ENCODE measurements at regions not wholly inside any gene's neighbourhood (a gene's known extent, or its start where the extent isn't known, plus 50 kb on each side); places are given as distances from the start of the nearest gene placed in this dataset.

GRCh38 chr15:68497206-68497910 is 65.4 kb upstream of the ITGA11 start:
- H3K9me3 ChIP-seq: no peaks in the 10 kb centered on the region
- intact Hi-C loops (cut with DNase I): no loop called here
- WGBS, 2 donors: 61 to 67% methylated on average over 5 of the region's 5 CpGs

GRCh38 chr15:68498076-68498475 is 66.1 kb upstream of the ITGA11 start:
- Histone ChIP-seq H3K9me3 (no peaks in the 10 kb centered on the region), H3K27me3 (peaks cover 0 to 16% (median 0%) of the 10 kb centered on the region in 4 donors), H3K4me1 (no peaks in the 10 kb centered on the region), H3K4me3 (no peak overlapping the region), H3K36me3 (no peaks in the 10 kb centered on the region), H3K27ac (no peak overlapping the region)
- DNase-seq: no peak
- TF ChIP-seq CTCF (IDR thresholded peaks at IDR 0.05) (no peak), POLR2A (IDR thresholded peaks at IDR 0.05) (no peak)
- 83 to 89% methylated on average over 2 of the region's 2 CpGs for WGBS, 2 donors
- intact Hi-C loops (cut with DNase I): no loop called here

More at GRCh38 chr15:68497206-68497910, 65.4 kb upstream of the ITGA11 start:
- Histone ChIP-seq H3K36me3 (no peaks in the 10 kb centered on the region), H3K27ac (no peak overlapping the region), H3K4me3 (no peak overlapping the region), H3K27me3 (peaks cover 0 to 23% (median 0%) of the 10 kb centered on the region in 4 donors), H3K4me1 (no peaks in the 10 kb centered on the region)
- no peak for DNase-seq
- TF ChIP-seq POLR2A (IDR thresholded peaks at IDR 0.05): no peak
- TF ChIP-seq CTCF (IDR thresholded peaks at IDR 0.05): no peak

GRCh38 chr15:68499620-68500312 is 67.8 kb upstream of the ITGA11 start:
- Histone ChIP-seq H3K27me3 (no peaks in the 10 kb centered on the region), H3K4me1 (no peaks in the 10 kb centered on the region), H3K4me3 (no peak overlapping the region), H3K36me3 (no peaks in the 10 kb centered on the region), H3K27ac (no peak overlapping the region), H3K9me3 (no peaks in the 10 kb centered on the region)
- 62 to 78% methylated on average over 3 to 5 of the region's 5 CpGs for WGBS, 2 donors
- intact Hi-C loops (cut with DNase I): no loop called here
- TF ChIP-seq CTCF (IDR thresholded peaks at IDR 0.05) (no peak), POLR2A (IDR thresholded peaks at IDR 0.05) (no peak)
- no peak for DNase-seq

GRCh38 chr15:68500363-68501258 is 68.6 kb upstream of the ITGA11 start:
- Histone ChIP-seq H3K27ac (peak overlapping the region in 1 of 4 donors; percentile 42), H3K27me3 (peaks cover 0 to 7% (median 0%) of the 10 kb centered on the region in 4 donors), H3K4me1 (no peaks in the 10 kb centered on the region), H3K9me3 (no peaks in the 10 kb centered on the region), H3K36me3 (no peaks in the 10 kb centered on the region), H3K4me3 (no peak overlapping the region)
- 40 to 45% methylated on average over 3 of the region's 11 CpGs for WGBS, 2 donors
- DNase-seq: no peak
- TF ChIP-seq POLR2A (IDR thresholded peaks at IDR 0.05): no peak
- TF ChIP-seq CTCF (IDR thresholded peaks at IDR 0.05): no peak
- intact Hi-C loops (cut with DNase I): no loop called here
